ENCODE measurements at regions not wholly inside any gene's neighbourhood (a gene's known extent, or its start where the extent isn't known, plus 50 kb on each side); places are given as distances from the start of the nearest gene placed in this dataset.
"Not testable (repeated sequence)": the region's sequence is repeated elsewhere in the genome, so short reads cannot be mapped to it uniquely, and the experiment has no call there.

DNA sequence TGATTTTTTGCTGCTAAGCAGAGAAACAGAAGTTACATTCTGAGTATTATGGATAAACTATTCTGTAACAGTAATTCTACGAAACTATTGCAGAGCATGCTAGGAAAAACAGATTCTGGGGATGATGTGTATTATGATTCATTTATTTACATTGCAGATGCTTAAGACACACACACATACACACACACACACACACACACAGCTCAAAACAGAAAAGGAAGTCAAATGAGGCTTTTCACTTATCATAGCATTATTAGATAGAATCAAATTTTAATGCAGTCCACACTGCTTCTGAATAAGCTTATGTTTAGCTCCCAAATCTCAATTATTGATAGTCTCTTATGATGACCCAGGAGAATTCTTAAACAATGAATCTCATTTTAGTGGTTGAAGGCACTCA is 307.2 kb downstream of the HGF start:
- Histone ChIP-seq H3K4me3 (ENCODE audit: low read length in 2 of 2) (no peak overlapping the region), H3K27me3 (ENCODE audit: insufficient read depth, low read length) (no peaks in the 10 kb centered on the region), H3K4me1 (ENCODE audit: insufficient read depth, low read length) (no peaks in the 10 kb centered on the region), H3K36me3 (ENCODE audit: insufficient read depth, low read length) (no peaks in the 10 kb centered on the region), H3K27ac (ENCODE audit: low read depth, low read length) (no peak overlapping the region), H3K9me3 (ENCODE audit: control insufficient read depth in 1 of 2, low read length in 2 of 2) (no peaks in the 10 kb centered on the region)
- Mint-ChIP-seq H3K27me3 (no peaks in the 10 kb centered on the region), H3K4me1 (no peaks in the 10 kb centered on the region), H3K36me3 (no peaks in the 10 kb centered on the region), H3K4me3 (no peak overlapping the region), H3K9me3 (peaks cover 0 to 4% (median 2%) of the 10 kb centered on the region in 8 donors), H3K27ac (no peak overlapping the region)
- intact Hi-C loops (cut with micrococcal nuclease), result no loop called here
- CTCF ChIA-PET (ENCODE audit: partially characterized antibody), result no interaction called here
- no peak for DNase-seq
- POLR2A ChIA-PET (ENCODE audit: partially characterized antibody), result no interaction called here

DNA sequence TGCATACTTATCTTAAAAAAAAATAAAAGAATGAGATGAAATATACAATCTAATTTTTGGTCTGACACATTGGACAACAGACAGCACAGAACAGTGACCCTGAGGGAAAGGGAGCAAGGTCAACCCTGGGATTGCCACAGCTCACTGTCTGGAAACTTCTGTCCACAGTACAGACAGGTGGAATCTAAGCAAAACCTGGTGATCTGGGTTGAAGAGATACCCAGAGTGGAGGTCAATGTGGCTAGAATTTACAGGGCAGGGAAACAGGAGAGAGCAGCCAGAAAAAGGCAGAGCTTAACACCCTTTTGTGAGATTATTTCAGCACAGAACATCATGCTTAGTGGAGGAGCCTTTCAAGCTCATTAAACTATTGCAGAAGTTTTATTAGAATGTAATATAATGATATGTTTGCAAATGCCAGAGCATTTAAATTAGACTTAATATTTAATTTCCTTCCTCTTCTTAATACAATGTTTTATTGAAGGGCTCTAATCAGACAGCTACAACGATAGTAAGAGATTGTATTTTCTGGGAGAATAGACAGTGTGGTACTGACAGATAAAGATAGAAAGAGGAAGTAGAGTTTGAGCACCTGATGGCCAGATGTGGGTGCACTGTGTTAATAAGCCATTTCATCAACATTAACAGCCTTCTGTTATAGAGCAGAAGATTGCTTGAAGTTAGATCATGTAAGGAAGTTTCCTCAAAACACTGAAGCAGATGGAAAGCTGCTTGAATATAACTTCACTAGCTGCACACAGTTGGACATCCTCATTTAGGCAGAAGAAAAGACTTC is 309.4 kb downstream of the HGF start:
- intact Hi-C loops (cut with micrococcal nuclease), result no loop called here
- Mint-ChIP-seq H3K4me3 (no peak overlapping the region), H3K9me3 (peaks cover 0 to 6% (median 2%) of the 10 kb centered on the region in 8 donors), H3K27me3 (no peaks in the 10 kb centered on the region), H3K27ac (no peak overlapping the region), H3K36me3 (no peaks in the 10 kb centered on the region), H3K4me1 (no peaks in the 10 kb centered on the region)
- Histone ChIP-seq H3K4me1 (ENCODE audit: insufficient read depth, low read length) (no peaks in the 10 kb centered on the region), H3K36me3 (ENCODE audit: insufficient read depth, low read length) (no peaks in the 10 kb centered on the region), H3K4me3 (ENCODE audit: low read length in 2 of 2) (no peak overlapping the region), H3K27ac (ENCODE audit: low read depth, low read length) (no peak overlapping the region), H3K27me3 (ENCODE audit: insufficient read depth, low read length) (no peaks in the 10 kb centered on the region), H3K9me3 (ENCODE audit: control insufficient read depth in 1 of 2, low read length in 2 of 2) (no peaks in the 10 kb centered on the region)
- CTCF ChIA-PET (ENCODE audit: partially characterized antibody), result no interaction called here
- POLR2A ChIA-PET (ENCODE audit: partially characterized antibody), result no interaction called here
- no peak for DNase-seq

- H3K9me3 ChIP-seq (ENCODE audit: control insufficient read depth in 1 of 2, low read length in 2 of 2), result no peaks in the 10 kb centered on the region
- POLR2A ChIA-PET (ENCODE audit: partially characterized antibody), result no interaction called here
- H3K36me3 ChIP-seq (ENCODE audit: insufficient read depth, low read length), result no peaks in the 10 kb centered on the region
- no peaks in the 10 kb centered on the region for H3K4me1 ChIP-seq (ENCODE audit: insufficient read depth, low read length)
- DNase-seq, result no peak
- CTCF ChIA-PET (ENCODE audit: partially characterized antibody), result no interaction called here
- no peaks in the 10 kb centered on the region for H3K36me3 Mint-ChIP-seq
- intact Hi-C loops (cut with micrococcal nuclease), result no loop called here
- no peaks in the 10 kb centered on the region for H3K27me3 Mint-ChIP-seq
- no peak overlapping the region for H3K27ac ChIP-seq (ENCODE audit: low read depth, low read length)
- no peaks in the 10 kb centered on the region for H3K27me3 ChIP-seq (ENCODE audit: insufficient read depth, low read length)
- H3K4me3 ChIP-seq (ENCODE audit: low read length in 2 of 2), result no peak overlapping the region
- peaks cover 0 to 6% (median 2%) of the 10 kb centered on the region in 8 donors for H3K9me3 Mint-ChIP-seq
- H3K27ac Mint-ChIP-seq, result no peak overlapping the region
- H3K4me1 Mint-ChIP-seq, result no peaks in the 10 kb centered on the region
- no peak overlapping the region for H3K4me3 Mint-ChIP-seq
Measured at GRCh38 chr7:81459485-81459884, 310.4 kb downstream of the HGF start.

DNA sequence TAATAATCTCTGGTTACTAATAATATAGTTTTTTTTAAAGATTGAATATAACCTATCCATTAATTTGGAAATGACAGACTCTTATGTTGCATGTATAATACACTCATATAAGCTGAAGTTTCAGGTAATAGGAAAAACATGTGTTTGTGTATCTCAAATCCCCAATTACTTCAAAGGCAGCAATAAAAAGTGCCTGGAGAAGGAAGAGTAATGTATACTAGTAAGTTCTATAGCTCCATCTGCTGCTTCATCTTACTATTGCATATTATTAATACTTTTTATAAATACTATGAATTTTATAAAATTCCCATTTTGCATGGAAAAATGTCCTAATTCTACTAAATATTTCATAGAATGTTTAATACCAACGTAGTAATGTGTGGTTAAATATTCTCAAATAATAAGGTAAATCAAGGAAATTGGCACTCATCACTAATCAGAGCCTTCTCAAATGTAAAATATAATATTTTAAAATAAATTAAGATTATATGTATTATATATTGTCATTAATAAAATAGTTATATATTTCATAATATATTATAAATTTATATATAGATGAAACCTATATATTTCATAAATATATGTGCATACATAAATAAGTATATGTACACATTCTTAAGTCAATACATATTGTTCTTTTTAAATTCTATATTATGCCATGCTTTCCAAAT is 311.9 kb downstream of the HGF start:
- no peaks in the 10 kb centered on the region for H3K27me3 ChIP-seq (ENCODE audit: insufficient read depth, low read length)
- no peaks in the 10 kb centered on the region for H3K9me3 ChIP-seq (ENCODE audit: control insufficient read depth in 1 of 2, low read length in 2 of 2)
- H3K27ac Mint-ChIP-seq, result no peak overlapping the region
- intact Hi-C loops (cut with micrococcal nuclease), result no loop called here
- no peak overlapping the region for H3K27ac ChIP-seq (ENCODE audit: low read depth, low read length)
- no peaks in the 10 kb centered on the region for H3K36me3 ChIP-seq (ENCODE audit: insufficient read depth, low read length)
- no peaks in the 10 kb centered on the region for H3K36me3 Mint-ChIP-seq
- no peak overlapping the region for H3K4me3 Mint-ChIP-seq
- H3K4me1 ChIP-seq (ENCODE audit: insufficient read depth, low read length), result no peaks in the 10 kb centered on the region
- H3K4me3 ChIP-seq (ENCODE audit: low read length in 2 of 2), result no peak overlapping the region
- DNase-seq, result no peak
- peaks cover 0 to 6% (median 1%) of the 10 kb centered on the region in 8 donors for H3K9me3 Mint-ChIP-seq
- H3K4me1 Mint-ChIP-seq, result no peaks in the 10 kb centered on the region
- ChIA-PET CTCF (ENCODE audit: partially characterized antibody) (no interaction called here), POLR2A (ENCODE audit: partially characterized antibody) (no interaction called here)
- no peaks in the 10 kb centered on the region for H3K27me3 Mint-ChIP-seq

DNA sequence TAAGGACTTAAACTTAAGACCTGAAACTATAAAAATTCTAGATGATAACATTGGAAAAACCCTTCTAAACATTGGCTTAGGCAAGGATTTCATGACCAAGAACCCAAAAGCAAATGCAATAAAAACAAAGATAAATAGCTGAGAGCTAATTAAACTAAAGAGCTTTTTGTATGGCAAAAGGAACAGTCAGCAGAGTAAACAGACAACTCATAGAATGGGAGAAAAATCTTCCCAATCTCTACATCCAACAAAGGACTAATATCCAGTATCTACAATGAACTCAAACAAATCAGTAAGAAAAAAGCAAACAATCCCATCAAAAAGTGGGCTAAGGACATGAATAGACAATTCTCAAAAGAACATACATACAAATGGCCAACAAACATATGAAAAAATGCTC is 316.1 kb downstream of the HGF start:
- H3K9me3 Mint-ChIP-seq; H3K4me1 Mint-ChIP-seq; H3K27ac Mint-ChIP-seq; H3K36me3 ChIP-seq (ENCODE audit: insufficient read depth, low read length); CTCF ChIA-PET (ENCODE audit: partially characterized antibody); H3K36me3 Mint-ChIP-seq; H3K4me3 Mint-ChIP-seq; H3K9me3 ChIP-seq (ENCODE audit: control insufficient read depth in 1 of 2, low read length in 2 of 2); H3K4me3 ChIP-seq (ENCODE audit: low read length in 2 of 2); H3K4me1 ChIP-seq (ENCODE audit: insufficient read depth, low read length); H3K27ac ChIP-seq (ENCODE audit: low read depth, low read length); H3K27me3 Mint-ChIP-seq; intact Hi-C loops (cut with micrococcal nuclease); POLR2A ChIA-PET (ENCODE audit: partially characterized antibody); H3K27me3 ChIP-seq (ENCODE audit: insufficient read depth, low read length); DNase-seq: not testable (repeated sequence)

GRCh38 chr7:81449105-81449504 is 320.7 kb downstream of the HGF start:
- Histone ChIP-seq H3K27ac (ENCODE audit: low read depth, low read length) (no peak overlapping the region), H3K9me3 (ENCODE audit: control insufficient read depth in 1 of 2, low read length in 2 of 2) (no peaks in the 10 kb centered on the region), H3K4me1 (ENCODE audit: insufficient read depth, low read length) (no peaks in the 10 kb centered on the region), H3K36me3 (ENCODE audit: insufficient read depth, low read length) (no peaks in the 10 kb centered on the region), H3K27me3 (ENCODE audit: insufficient read depth, low read length) (no peaks in the 10 kb centered on the region), H3K4me3 (ENCODE audit: low read length in 2 of 2) (no peak overlapping the region)
- ChIA-PET POLR2A (ENCODE audit: partially characterized antibody) (no interaction called here), CTCF (ENCODE audit: partially characterized antibody) (no interaction called here)
- no peaks in the 10 kb centered on the region for H3K4me1 Mint-ChIP-seq
- no peak overlapping the region for H3K4me3 Mint-ChIP-seq
- H3K27me3 Mint-ChIP-seq, result no peaks in the 10 kb centered on the region
- intact Hi-C loops (cut with micrococcal nuclease), result no loop called here
- H3K36me3 Mint-ChIP-seq, result no peaks in the 10 kb centered on the region
- H3K27ac Mint-ChIP-seq, result no peak overlapping the region
- no peak for DNase-seq
- peaks cover 0 to 11% (median 2%) of the 10 kb centered on the region in 8 donors for H3K9me3 Mint-ChIP-seq

- Histone ChIP-seq H3K36me3 (ENCODE audit: insufficient read depth, low read length) (no peaks in the 10 kb centered on the region), H3K27me3 (ENCODE audit: insufficient read depth, low read length) (no peaks in the 10 kb centered on the region), H3K27ac (ENCODE audit: low read depth, low read length) (no peak overlapping the region), H3K9me3 (ENCODE audit: control insufficient read depth in 1 of 2, low read length in 2 of 2) (no peaks in the 10 kb centered on the region), H3K4me3 (ENCODE audit: low read length in 2 of 2) (no peak overlapping the region), H3K4me1 (ENCODE audit: insufficient read depth, low read length) (no peaks in the 10 kb centered on the region)
- H3K4me3 Mint-ChIP-seq, result no peak overlapping the region
- no peaks in the 10 kb centered on the region for H3K27me3 Mint-ChIP-seq
- H3K36me3 Mint-ChIP-seq, result no peaks in the 10 kb centered on the region
- intact Hi-C loops (cut with micrococcal nuclease), result no loop called here
- CTCF ChIA-PET (ENCODE audit: partially characterized antibody), result no interaction called here
- POLR2A ChIA-PET (ENCODE audit: partially characterized antibody), result no interaction called here
- H3K4me1 Mint-ChIP-seq, result no peaks in the 10 kb centered on the region
- DNase-seq, result no peak
- H3K9me3 Mint-ChIP-seq, result peaks cover 0 to 11% (median 2%) of the 10 kb centered on the region in 8 donors
- H3K27ac Mint-ChIP-seq, result peak overlapping the region in 1 of 7 donors; percentile 13
Measured at GRCh38 chr7:81447351-81447952, 322.4 kb downstream of the HGF start.

Measured in CD4-positive, alpha-beta memory T cell (primary cell).